HG03135 (cell line): ENCODE measurements at regions not wholly inside any gene's neighbourhood (a gene's known extent, or its start where the extent isn't known, plus 50 kb on each side); places are given as distances from the start of the nearest gene placed in this dataset.
"Not testable (repeated sequence)": the region's sequence is repeated elsewhere in the genome, so short reads cannot be mapped to it uniquely, and the experiment has no call there.

ENCODE experiments used
- ATAC-seq: cut with Tn5 transposase; IDR thresholded peaks from one replicate; pipeline ENCODE4 v1.9.1; 2021; ENCODE audit warnings: mild to moderate bottlenecking, moderate library complexity; ENCODE audit not compliant: unreplicated experiment

DNA sequence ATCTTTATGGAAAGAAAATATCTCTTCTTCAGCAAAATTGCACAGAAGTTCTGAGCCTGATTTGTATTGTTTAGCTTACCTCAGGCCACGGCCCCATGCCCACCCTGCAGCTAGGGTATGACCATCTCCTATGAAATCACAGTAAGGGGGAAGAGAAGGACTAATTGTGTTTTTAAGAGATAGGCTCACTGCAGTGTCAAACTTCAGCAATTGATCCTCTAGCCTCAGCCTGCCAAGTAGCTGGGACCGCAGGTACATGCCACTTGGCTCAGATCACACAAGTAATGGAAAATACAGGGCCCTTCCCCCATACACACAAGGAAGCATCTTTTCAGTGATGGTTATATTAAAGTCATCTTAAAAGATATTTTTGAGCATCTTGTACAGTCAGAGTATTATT lies 60.0 kb downstream of the DMAC1 start:
- ATAC-seq = no peak

DNA sequence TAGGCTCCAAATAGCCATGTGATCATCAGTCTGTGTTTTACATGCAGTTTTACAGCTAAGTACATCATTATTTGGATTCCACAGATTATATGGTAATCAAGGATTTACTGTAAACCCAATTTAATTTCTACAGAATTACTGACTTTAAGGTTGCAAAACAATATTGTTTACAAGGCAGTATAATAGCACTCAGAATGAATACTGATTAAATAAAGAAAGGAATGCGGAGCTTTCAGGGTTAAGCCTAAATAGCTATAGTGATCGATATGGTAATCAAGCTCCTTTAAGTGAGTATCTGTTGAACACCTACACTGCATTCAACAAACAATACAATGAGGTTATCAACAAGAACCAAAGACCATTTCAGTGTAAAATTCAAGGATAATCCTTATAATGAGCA lies 64.3 kb downstream of the DMAC1 start:
- ATAC-seq = no peak

DNA sequence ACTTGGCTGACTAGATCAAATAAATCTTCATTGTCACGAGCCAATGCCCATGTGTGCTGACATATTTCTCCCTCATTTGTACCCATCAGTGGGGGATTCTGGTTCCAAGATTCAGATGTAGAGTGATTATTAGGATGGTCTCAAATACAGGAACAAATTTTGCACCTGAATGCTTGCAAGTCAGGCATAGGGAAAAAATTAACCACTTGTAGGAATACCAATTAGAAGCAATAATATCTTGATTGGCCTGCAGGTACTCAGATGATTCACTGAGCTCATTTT lies 69.5 kb downstream of the DMAC1 start:
- ATAC-seq = no peak

DNA sequence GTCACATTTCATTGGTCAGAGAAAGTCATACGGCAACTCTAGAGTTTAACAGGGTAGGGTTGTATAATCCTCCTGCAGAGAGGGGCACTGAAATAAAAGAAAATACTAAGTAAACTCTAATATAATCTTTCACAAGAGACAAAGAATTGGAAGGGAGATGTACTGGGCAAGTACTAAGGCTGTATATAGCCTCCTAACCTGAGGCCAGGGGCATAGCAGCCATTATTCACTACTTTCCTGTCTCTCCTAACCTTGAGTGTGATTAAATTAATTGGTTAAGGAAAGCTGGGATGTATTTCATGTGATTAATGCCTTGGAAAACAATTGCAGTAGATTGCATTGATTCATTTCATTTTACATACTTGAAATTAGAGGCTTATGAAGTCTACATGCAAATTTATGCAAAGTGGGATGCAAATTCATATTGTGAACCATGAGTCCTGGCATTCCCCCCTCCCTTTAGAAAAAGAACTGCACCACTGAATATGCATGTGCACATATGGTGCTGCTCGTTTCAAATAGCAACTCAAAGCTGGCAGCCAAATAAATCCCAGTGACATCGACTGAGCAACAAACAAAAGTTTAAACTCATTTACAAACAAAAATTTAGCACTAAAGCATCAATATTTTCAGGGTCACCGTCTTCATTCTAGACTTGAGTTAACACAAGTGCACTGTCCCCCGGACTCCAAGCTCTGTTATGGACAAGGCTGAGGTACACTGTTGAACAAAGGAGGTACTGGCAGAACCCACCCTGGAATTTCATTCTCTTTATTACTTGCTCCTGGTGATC lies 70.0 kb downstream of the DMAC1 start:
- ATAC-seq = no peak

DNA sequence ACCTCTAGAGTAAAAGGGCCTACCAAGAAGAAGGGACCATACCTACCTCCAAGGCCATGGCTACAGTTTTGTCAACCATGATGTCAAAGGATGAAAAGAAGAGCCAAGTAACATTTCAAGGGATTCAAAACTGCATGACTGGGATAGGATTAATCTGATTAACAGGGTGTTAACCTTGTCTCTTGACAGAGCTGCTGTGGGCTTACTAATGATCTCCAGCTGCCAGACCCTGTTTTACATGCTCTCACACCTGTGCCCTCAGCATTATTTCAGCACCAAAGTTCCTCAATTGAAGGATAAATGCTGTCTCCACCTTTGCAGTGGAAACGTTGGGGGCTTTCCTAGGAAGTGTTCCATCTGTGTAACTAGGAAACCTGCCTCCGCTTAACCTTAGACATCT lies 78.3 kb downstream of the DMAC1 start:
- no peak for ATAC-seq

DNA sequence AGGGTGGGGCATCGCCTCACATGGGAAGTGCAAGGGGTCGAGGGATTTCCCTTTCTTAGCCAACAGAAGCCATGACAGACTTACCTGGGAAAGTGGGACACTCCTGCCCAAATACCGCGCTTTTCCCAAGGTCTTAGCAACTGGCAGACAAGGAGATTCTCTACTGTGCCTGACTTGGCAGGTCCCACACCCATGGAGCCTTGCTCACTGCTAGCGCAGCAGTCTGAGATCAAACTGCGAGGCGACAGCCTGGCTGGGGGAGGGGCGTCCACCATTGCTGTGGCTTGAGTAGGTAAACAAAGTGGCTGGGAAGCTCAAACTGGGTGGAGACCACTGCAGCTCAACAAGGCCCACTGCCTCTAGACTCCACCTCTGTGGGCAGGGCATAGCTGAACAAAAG lies 86.5 kb downstream of the DMAC1 start:
- not testable (repeated sequence) for ATAC-seq

DNA sequence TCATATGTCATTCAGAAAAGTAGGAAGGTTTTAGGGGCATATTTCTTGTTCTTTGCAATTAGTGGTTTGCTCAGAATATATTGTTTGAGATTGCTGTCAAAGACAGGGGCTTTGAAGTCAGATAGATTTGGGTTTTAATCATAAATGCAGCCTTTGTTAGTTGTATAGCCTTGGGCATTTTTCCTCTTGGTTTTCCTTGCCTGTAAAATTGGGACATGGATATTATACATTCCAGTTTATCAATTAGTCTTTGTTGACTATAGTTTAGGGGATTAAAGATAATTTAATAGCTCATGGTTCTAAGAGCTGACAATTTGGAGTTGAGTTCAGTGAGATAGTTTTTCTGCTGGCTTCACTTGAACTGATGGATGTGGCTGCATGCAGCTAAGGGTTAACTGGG lies 88.9 kb downstream of the DMAC1 start:
- no peak for ATAC-seq

DNA sequence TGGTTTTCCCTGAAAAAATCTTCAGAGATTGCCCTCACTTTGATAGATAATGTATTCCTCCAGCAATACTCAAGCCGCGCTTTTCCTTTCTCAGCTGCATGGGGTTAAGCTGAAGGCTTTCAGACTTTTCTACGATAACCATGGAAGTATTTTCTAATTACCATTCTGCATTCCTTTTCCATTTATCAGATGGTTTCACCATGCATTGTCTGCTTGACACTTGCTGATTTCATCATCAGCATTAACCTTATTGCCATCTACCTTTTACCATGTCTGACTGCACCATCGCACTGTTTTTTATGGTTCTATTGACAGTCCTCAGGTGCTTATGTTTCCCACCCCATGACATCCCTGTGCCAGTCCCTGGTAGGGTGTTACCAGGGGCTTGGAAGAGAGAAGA lies 91.6 kb downstream of the DMAC1 start:
- no peak for ATAC-seq

DNA sequence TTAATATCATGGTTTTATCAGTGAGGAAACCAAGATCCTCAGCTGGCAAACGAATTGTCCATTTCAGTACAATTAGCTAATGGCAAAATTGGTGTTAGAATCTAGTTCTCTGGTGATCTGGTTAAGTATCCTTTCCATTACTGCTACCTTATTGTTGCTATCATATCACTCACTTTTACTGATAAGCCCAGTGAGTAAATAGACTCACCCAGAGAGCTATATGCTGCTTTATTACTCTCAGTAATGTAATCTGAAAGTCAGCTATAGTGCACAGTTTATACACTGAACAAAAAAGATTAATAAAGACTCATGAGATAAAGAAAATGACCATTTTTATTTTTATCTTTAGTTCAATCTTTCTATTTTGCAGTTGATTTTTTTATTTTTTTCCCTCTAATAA lies 95.0 kb downstream of the DMAC1 start:
- ATAC-seq = no peak

DNA sequence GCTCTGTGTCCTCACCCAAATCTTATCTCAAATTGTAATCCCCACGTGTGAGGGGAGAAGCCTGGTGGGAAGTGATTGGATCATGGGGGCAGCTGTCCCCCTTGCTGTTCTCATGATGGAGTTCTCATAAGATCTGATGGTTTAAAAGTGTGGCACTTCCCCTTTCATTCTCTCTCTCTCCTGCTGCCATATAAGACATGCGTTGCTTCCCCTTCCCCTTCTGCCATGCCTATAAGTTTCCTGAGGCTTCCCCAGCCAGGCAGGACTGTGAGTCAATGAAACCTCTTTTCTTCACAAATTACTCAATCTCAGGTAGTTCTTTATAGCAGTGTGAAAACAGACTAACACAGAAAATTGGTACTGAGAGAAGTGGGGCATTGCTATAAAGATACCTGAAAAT lies 107.7 kb downstream of the DMAC1 start:
- no peak for ATAC-seq

DNA sequence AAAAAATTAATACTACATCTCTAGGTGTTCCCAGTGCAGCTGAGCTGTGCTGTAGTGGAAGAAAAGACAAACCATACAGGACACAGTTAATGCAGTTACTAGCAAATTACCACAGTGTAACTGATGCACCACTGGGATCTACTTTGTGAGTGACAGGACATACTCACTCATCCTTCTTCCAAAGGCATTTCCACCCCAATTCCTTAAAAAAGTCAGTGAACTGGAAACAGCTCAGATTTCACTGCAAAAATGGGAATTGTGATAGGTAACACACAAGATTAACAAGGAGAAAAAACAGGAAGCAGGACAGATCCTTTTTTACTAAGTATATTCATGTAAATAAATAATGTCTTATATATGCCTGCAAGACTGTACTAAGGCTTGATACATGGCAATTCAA lies 109.6 kb downstream of the DMAC1 start:
- ATAC-seq = no peak

DNA sequence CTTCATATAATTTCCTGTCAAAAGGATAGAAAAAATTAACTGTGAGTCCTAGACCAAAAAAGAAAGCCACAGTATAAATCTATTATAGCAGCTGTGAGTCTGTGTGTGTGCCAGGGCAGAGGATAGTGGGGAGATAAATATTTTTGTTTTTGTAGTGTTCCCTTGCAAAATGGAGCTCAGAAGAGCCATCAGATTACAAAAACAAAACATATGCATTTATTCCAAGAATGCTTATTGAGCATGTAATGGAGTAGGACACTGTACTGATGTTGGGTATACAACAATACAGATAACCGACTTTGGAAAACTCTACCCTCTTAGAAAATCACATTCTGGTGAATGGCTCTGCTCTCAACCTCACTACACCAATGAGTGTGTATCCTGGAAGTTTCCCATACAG lies 111.0 kb downstream of the DMAC1 start:
- no peak for ATAC-seq

DNA sequence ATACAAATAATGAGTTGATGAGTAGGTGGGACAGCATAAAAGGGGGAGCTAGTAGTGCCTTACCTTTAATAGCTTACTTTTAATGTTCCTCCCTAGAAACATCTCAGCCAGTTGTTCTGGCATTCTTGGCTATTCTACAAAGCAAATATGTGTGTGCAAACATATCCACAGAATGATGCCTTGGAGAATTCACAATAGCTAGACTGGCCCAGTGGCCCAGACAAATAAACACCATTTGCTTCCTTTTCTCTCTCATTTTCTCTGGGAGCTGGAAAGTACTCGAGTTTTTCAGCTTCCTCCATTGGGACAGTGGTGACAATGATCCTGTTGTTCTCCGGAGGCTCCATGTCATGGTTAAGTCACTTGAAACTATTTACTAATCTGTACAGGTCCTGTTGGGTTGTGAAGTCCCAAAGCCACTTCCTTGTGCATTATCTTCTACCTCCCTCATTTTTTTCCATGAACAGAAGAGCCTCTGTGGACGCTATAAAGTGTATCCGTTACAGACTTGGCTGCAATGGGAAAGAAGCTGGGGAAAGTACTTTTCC lies 122.9 kb downstream of the DMAC1 start:
- no peak for ATAC-seq

DNA sequence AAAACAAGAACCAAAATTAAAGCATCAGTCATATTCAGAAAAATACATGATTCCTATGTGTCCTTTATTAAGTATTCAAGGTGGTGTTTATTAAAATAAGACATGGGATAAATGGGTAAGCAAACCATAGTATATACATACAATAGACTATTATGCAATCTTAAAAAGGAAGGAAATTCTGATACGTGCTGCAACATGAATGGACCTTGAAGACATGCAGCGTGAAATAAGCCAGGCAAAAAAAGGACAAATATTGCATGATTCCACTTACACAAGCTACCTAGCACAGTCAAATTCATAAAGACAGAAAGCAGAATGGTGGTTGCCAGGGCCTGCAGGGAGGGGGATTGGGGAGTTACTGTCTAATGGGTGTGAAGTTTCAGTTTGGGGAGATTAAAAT lies 127.7 kb downstream of the DMAC1 start:
- ATAC-seq = no peak

DNA sequence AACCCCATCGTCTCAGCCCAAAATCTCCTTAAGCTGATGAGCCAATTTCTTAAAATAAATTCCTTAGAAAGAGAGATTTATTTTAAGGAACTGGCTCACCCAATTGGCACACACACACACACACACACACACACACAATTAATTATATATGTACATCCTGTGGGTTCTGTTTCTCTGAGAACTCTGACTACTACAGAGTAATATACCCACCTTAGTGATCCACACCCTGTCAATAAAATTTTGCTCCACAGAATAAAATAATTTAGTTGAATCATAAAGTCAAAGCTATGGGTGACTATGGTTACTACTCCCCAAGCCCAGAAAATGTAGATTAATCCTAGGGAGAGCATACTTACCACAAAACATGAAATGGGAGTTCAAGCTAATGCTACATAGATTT lies 131.0 kb downstream of the DMAC1 start:
- ATAC-seq = no peak

DNA sequence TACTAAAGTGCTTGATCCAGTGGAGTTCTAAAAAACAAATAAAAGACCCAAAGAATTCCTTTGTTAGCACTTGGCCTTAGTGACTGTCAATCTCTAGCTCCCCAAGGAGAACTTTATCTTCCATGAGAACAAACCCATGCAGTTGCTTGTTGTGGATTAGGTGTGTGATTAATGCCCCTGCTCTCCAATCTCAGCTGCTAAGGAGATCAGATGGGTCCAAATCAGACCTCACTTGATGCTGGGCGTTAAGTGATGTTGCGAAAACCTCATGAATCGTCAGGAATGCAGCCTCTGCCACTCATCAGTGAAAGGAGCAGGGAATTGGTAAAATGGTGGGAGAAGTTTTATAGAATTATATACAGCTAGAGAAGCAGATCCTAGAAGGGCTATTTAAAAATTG lies 133.7 kb downstream of the DMAC1 start:
- ATAC-seq = no peak

DNA sequence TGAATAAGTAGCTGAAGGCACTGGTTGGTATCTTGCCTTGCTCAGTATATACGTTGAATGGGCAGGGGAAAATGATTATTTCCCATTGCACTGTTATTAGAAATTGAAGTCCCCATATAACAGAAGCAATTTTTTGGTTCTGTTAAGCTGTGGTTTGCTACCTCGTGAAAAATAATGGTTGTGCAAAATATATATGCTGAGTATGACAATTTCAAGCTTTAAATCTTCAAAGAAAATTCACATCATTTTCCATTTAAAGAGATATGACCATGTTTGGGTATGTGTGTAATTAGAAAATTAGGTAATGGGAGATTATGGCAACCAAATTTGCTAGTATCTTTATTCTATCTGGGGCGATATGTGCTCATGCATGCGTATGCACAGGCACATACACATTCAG lies 139.8 kb downstream of the DMAC1 start:
- ATAC-seq = no peak

DNA sequence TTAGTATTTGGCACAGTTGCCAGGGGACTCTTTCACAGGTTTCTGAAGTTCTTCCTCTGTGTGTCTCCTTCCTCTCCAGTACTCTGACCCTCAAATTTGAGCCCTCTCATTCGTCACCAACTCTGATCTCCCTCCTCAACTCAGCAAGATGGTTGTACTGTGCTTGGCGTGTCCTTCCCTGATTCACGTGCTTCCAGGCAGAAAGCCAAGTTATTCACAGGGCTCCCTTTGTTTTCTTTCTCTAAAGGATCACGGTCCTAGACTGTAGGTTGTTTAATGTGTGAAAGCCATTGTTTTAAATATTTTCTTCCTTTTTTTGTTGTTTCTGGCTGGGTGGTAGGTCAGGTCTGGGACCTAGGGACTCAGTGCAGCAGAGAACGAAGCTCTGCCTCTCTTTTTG lies 142.9 kb downstream of the DMAC1 start:
- ATAC-seq = no peak

DNA sequence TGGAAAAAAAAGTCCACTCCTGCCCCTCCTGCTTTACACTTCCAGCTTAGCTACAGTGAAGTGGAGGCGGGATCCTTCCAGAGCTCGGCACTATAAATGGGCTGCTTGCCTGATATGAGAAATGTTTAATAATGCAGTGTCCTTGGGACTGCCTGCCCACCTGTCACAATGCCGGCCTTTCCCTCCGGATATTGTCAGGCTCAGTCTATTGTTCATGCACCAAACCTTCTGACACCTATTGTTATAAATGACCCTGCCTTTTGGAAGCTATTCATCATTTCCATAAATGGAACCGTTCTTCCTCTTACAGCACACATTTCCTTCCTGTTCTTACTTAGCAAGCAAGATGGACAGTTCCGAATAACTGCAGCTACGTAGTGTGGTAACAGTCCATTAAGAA lies 146.3 kb downstream of the DMAC1 start:
- ATAC-seq = no peak

DNA sequence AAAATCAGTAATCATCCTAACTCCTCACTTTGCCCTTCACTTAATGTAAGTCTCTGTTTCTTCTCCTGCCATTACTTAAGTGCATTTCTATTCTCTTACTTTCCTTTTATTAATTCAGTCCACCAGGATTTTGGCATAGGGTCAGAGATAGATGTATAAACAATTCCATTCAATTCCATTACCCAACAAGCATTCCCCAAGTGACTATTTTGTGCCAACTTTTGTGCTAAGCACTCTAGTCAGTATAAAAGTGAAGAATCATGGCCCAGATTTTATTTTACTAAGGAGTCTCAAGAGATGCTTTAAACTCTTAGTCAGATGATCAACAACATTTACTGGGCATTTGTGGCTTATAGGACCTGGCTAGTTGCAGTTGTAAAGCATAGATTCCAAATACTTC lies 159.3 kb downstream of the DMAC1 start:
- ATAC-seq = no peak

DNA sequence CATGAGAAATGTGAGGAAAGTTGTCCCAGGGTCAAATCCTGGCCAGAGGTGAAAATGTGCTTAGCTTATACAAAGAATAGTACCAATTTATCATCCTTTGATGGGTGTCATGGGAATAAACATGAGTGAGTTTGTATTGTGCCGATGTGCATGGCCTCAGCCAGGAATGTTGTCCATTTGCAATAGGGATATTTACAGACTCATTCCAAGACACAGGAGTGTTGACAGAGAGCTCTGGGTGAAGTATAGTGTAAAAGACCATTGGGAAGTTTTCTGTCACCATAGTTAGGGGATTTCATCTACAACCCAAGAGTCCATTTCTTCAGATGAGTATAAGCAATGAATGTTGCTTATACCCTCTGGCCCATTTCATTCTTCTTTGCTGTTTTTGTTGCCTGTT lies 160.1 kb downstream of the DMAC1 start:
- no peak for ATAC-seq

DNA sequence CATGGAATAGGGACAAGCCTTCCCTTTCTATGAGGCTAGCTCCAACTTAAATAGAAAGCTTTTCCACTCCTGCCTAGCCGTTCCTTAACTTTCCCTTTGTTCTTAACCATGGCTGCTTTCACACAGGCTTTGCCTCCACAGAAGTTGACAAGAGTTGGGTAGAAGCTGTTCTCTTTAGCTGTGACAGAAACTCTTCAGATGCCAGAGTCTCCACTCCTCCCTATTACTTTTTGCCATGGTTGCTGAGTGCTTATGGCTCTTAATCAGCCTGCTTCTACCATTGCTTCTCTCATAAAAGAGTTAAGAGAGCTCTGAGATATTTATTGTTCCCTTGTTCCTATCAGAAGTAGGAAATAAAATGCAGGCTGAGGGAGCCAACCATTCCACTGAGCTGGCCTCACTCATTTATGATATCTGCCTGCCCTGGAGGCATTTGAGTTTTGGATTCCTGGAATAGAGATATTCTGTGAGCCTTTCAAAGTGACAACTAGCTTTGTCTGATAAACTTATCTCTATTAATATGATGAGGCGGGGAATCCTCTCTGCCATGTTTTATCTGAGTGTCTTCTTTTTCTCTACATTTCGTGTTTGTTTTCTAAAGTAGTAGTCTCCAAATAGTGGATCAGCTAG lies 162.6 kb downstream of the DMAC1 start:
- ATAC-seq = no peak

DNA sequence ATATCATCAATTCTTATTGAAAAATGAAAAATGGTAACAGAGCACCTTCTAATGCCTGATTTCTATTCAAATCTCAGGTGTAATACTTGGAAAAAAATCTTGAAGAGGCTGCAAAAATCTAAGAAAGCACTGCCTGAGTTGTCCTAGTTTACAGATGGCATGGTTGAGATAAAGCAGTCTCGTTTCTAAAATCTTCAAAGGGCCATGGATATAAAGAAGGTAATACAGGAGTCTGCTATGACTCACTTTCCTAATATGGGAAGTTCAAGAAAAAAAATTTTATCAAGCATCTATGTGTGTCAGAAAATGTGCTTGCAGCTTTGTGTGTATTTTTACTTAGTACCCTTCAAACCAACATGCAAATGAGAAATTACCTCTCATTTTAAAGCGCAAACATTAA lies 163.3 kb downstream of the DMAC1 start:
- no peak for ATAC-seq
